GM19463 (cell line): ENCODE measurements at regions not wholly inside any gene's neighbourhood (a gene's known extent, or its start where the extent isn't known, plus 50 kb on each side); places are given as distances from the start of the nearest gene placed in this dataset.
"Not testable (repeated sequence)": the region's sequence is repeated elsewhere in the genome, so short reads cannot be mapped to it uniquely, and the experiment has no call there.

ENCODE experiments used
- ATAC-seq: cut with Tn5 transposase; IDR thresholded peaks from one replicate; pipeline ENCODE4 v1.9.1; 2021; ENCODE audit warnings: mild to moderate bottlenecking, moderate library complexity; ENCODE audit not compliant: unreplicated experiment

DNA sequence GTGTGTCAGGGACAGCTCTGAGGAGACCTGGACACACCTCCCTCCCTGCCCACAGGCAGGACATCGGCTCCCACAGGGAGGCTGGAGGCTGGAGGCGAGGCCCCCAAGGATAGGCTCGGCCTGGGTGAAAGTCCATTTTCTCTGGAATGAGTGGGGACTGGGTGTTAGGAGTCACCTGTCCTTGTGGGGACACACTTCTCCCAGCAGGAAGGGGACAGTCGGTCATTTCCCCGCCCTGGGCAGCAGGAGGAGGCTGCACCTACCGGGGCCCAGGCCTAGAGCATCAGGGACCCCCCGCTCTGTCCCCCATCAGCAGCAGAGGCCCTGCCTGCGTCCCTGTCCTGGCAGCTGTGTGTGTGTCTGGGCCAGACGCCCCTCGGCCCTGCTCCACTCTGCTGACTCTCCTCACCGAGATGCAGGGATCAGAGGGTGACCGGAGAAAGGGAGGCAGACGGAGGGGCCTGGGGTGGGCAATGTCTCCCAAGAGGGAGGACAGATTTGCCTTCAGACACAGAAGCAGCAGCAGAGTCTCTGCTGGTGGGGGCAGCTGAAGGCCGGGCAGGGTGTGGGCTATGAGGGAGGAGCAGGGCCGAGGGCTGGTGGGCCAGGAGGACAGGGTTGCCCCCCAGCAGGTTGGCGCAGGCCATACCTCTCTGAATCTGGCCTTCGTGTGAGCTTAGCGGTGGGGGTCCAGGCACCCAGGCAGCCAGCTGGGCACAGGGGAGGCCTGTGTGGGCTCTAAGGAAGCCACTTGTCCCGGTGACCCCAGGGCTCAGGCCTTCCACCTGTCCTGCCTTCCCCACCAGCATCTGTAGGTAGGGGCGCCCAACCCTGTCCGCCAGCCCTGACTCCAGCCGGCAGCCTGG lies 125.7 kb upstream of the NKX1-1 start:
- no peak for ATAC-seq

DNA sequence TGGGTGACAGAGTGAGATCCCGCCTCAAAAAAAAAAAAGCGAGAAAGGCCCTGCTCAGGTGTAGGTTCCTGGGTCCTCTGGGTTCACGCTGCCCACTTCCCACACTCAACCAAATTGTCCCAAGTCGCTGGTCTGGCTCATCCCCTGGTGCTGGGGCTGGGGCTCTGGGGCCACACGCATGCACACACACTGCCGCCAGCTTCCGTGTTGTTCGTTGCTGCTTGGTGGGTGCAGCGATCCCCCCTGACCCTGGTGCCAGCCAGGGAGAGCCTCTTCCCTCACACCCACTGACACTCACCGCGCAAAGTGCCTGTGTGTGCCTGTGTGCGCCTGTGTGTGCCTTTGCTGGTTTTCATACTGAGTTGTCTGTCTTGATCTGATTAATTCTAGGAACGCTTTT lies 124.1 kb upstream of the NKX1-1 start:
- no peak for ATAC-seq

DNA sequence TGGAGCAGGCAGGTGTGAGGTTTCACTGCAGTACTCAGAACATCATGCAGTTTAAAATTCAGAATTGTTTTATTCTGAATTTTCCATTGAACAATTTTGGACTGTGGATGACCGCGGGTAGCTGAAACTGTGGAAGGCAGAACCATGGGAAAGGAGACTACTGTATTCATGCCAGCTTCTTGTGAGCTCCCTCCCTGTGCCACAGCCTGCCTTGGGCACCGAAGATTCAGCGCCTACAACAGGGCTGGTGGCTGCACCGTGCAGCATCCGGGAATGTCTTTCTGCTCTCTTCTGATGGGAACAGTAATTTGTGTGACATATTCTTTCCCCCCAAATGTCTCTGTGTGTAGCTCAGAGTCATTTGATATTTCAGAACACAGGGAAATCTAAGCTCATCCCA lies 118.5 kb upstream of the NKX1-1 start:
- no peak for ATAC-seq

DNA sequence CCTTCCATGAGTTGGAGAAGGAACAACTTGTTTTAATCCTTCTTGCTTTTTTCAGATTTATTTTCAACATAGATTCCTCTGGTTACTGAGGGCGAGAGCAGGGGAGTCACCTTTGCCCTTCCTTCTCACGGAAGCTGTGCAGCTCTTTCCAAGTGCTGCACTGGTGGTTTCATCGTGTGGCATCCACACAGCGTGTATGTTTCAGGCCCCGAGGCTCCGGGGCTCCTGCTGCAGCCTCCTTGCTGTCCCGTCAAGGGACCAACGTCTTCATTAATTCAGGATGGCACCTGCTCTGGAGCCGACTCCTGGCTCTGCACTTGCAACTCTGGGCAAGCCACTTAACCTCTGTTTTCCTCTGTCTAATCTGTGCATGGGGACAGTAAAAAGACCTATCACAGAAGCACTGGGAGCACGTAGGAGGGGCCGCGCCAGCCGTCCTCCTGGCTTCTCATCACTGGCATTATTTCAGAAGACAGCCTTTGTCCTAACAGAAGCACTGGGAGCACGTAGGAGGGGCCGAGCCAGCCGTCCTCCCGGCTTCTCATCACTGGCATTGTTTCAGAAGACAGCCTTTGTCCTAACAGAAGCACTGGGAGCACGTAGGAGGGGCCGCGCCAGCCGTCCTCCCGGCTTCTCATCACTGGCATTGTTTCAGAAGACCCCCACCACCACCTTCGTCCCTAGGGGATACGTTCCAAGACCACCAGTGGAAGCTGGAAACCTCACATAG lies 117.8 kb upstream of the NKX1-1 start:
- ATAC-seq: no peak

DNA sequence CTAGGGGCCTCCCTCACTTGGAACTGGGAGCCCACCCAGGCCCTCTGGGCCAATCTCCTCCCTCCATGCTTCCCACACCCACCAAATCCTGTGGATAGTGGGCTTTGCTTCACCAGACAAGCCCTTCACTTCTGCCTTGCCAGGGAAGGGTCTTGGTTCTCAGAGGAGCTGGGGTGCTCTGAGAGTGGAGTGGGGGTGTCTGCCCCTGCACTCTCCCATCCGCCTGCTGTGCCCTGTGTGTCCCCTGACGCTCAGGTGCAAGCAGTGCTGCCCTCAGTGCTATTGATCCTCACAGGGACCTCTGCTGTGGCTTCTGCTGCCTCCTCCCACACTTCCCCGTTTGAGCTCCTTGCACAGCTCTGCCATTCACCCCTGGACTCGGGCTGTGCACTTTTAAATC lies 117.3 kb upstream of the NKX1-1 start:
- ATAC-seq: no peak

DNA sequence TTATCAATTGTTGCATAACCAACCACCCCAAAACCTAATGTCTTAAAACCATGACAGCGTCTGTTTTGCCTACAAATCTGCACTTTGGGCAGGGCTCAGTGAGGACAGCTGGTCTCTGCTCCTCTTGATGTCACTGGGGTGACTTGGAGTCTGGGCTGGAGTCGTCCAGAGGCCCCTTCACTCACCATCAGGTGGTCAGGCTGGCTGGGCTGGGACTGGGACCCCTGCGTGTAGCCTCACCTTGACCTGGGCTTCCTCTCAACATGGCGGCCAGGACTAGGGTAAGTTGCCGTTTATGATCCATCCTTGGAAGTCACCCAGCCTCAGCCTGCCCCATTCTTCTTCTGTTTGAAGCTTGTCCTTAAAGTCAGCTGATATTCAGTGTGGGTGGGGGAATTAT lies 116.8 kb upstream of the NKX1-1 start:
- ATAC-seq: no peak

DNA sequence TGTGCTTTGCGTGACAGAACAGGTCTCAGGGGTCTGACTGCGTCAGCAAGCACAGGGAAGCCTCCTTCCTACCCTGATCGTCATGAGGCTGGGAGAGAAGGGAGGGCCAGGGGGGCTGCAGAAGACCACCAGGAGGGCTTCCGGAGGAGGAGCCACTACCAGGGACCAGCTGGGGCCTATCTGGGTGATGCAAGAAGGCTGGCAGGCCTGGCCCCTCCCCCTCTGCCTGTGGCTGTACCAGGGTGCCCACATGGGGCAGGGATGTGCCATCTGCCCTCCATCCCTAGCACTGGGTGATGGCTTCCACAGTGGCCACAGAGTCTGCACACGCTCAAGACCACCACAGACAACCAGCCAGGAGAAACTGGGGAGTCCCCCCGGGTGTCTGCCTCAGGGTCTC lies 116.4 kb upstream of the NKX1-1 start:
- no peak for ATAC-seq

DNA sequence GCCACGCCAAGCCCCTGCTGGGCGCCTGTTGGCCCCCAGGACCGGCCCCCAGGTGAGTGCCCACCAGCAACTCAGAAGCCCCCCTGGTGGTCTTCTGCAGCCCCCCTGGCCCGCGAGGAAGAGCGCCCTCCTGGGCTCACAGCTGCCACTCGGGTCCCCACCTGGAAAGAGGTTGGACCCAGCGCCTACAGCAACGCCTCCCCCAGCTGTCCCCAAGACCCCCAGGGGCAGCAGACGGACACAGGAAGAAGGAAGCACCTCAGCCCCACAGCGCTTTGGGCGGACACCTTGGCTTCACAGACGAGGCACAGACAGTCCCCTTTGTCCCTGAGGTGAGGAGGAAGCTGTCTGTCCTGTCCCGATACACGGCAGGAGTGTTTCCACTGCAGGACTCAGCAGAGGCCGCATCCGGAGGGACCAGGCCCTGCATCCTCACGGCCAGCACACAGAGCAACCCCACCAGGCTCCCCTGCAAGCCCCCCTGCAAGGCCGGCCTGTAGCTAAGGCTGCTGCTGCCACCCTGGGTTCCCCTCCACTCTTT lies 115.6 kb upstream of the NKX1-1 start:
- ATAC-seq: no peak

DNA sequence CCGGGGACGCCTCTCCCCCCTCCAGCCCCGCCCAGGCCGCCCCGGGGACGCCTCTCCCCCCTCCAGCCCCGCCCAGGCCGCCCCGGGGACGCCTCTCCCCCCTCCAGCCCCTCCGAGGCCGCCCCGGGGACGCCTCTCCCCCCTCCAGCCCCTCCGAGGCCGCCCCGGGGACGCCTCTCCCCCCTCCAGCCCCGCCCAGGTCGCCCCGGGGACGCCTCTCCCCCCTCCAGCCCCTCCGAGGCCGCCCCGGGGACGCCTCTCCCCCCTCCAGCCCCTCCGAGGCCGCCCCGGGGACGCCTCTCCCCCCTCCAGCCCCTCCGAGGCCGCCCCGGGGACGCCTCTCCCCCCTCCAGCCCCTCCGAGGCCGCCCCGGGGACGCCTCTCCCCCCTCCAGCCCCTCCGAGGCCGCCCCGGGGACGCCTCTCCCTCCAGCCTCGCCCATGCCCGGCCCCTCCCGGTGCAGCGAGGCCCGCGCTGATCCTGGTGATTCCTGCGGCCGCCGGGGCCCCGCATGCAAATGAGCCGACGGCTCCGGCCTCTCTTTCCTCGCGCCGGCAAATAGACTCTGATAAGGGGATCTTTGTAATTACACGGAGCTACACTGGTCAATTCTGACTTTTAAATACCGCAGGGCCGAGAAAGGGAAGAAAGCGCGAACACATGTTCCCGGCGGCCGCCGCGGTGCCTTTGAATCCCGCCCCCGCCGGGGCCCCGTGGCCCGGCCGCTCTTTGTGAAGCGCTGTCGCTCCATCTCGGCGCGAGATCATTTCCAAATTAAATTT lies 114.7 kb upstream of the NKX1-1 start:
- ATAC-seq: not testable (repeated sequence)

DNA sequence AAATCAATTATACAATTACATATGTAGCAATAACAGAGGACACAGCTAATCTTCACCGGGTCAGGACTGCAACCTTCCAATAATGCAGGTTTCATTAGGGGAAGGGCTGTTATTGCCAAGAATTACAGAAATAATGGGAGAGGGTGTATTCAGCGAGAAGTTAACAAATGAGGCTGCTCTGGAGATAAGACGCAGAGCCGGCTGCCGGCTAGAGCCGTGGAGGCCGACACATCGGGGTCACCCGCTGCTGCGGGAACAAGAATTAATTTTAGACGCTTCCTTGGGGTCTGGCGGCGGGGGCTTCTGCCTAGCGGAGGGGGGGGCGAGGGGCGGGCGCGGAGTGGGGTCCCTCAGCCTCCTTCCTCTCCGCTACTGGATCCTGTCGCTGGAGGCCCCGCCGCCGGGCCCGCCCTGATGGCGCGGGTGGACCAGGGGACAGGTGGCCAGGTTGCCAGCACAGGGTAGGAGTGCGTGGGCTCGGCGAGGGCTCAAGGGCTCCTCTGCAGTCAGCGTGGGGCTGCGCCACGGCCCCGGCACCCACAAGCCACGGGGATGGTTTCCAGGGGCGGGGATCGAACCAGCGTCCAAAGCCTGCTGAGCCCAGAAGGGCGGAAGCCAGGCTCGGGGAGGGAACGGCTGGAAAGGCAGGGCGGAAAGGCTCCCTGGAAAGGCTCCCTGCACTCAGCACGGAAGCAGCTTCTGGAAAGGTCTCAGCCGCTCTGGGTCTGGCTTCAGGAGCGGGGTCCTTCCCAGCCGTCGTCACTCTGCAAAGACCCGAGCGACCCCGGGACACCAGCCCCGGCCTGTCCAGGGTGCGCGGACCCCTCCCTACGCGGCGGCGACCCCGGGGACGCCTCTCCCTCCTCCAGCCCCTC lies 113.8 kb upstream of the NKX1-1 start:
- ATAC-seq: no peak

DNA sequence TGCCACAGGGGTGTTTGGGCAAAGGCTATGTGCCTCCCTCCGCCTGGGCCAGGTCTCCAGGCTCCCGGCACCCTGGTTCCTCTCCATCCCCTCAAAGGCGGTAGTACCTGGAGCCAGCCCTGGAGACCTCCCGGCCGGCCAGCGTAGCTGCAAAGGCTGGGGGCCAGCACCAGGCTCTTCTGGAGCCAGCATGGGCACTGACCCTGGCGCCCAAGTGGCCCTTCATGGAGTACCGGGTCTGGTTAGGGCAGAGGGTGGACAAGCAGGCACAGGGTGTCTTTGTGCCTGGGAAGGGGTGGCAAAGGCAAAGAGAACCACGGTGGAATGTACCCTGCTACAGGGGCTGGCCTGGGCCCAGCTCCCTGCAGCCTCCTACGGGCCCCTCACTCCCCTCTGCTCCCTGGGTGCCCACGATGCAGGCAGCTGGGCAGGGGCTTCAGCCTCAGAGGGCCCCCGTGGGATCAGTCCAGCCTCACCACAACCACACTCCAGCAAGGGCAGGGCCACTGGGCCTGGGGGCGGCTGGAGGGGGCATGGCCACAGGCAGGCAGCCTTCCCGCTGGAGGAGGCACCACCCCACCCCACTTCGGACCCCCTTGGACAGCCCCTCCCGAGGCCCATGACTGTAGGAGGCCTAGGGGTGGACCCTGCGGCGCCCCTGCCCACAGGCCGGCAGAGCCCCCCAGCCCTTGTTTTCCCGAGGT lies 112.9 kb upstream of the NKX1-1 start:
- ATAC-seq: no peak

DNA sequence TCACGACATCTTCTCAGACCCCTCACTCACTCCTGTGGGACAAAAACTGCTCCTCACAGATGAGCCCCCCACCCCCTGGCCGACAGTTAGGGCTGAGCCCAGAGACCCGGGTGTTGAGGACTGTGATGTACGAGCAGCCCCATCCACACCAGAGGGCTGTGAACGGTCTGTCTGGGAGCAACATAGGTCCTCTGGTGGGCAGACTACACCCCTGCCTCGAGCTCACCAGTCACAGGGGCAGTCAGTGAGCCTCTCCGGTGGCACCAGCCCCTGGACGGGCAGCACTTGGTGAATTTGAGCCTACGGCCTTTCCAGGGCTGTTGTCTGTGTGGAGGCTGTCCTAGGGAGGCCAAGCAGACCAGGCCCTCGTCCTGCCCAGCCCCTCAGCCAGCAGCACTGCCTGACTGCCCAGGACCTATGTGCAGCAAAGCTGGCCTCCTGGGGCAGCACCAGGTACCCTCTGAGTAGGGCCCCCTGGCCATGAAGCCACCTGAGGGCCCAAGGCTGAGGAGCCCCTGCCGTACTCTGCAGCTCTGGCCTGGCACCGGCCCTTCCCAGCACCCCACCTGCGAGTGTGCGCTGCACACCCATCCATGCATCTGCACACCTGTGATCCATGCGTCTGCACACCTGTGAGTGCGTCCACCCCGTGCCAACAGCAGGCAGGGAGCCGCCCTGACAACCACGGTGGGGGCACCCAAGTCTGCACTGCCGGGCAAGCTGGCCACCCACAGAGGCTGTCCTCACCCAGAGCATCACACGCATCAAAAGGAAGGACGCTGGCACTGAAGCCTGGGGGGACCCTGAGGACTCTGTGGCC lies 111.6 kb upstream of the NKX1-1 start:
- no peak for ATAC-seq

DNA sequence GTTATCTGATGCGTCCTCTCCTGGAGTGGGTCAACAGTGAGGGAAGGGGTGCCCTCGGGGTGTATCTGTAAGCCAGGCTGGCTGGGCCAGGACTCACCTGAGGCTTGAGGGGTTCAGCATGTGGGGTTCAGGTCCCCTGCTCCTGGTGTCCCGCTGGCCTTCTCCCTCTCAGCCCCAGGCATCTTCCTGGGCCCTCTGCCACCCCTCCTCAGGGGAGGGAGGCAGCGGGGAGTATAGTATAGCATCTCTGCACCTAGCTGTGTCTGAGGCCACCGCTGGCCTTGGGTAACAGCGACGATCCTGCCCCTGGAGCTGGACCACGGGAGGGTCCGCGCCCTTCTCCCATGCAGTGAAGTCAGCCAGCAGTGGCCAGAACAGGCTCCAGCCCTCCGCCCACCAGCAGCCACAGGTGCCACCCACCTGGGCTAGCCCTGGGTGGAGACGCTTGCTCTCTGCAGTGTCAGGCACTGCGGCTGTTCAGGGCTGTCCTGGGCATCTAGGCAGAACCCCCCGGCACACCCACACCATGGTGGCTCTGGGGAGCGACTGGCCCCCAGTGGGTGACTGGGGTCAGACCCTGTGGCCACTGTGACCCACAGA lies 110.7 kb upstream of the NKX1-1 start:
- ATAC-seq: no peak

DNA sequence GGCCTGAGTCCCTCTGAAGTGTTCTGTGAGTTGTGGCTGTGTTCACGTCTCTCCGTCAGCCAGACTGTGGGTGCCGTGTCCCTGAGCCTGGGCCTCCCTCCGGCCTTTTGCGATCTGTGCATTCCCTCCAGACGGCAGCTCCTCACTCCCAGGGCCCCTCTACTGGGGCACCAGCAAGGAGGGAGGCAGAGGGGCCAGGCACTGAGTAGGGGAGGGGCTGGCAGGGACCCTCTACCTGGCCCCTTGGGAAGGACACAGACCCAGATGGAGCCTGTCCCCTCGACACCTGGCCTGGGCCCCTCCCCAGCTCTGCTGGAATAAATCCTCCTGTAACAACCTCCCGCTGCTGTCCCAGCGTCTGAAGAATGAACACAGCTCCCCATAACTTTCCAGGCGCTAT lies 110.0 kb upstream of the NKX1-1 start:
- no peak for ATAC-seq

DNA sequence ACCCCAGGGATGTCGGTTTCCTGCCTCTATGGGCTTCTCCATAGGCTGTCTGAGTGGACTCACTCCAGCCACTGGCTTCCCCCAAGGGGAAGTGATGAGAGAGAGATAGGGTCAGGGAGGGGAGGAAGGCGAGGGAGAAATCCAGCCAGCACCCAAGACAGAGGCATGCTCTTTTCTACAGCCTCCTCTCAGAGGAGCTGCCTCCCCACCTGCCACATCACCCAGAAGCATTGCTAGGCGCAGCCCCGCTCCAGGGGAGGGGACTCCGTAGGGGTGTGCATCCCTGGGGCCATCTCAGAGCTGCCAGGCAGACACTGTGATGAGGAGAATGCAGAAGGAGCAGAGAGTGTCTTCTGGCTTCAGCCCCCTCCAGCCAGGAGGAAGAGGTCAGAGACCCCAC lies 109.5 kb upstream of the NKX1-1 start:
- no peak for ATAC-seq

DNA sequence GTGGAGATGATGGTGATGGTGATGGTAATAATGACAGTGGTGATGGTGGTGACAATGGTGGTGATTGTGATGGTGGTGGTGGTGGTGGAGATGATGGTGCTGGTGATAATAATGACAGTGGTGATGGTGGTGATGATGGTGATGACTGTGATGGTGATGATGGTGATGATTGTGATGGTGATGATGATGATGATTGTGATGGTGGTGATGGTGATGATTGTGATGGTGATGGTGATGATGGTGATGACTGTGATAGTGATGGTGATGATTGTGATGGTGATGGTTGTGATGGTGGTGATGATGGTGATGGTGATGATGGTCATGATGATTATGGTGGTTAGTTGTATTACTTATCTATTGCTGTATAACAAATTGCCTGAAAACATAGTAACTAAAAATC lies 108.9 kb upstream of the NKX1-1 start:
- ATAC-seq: no peak

DNA sequence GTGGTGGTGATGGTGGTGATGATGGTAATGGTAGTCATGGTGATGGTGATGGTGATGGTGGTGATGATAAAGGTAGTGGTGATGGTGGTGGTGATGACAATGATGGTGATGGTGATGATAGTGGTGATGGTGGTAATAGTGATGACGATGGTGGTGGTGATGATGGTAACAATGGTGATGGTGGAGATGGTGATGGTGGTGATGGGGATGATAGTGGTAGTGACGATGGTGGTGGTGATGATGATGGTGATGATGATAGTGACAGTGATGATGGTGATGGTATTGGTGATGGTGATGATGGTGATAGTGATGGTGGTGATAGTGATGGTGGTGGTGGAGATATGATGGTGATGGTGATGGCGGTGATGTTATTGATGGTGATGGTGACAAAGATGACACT lies 108.4 kb upstream of the NKX1-1 start:
- ATAC-seq: no peak

DNA sequence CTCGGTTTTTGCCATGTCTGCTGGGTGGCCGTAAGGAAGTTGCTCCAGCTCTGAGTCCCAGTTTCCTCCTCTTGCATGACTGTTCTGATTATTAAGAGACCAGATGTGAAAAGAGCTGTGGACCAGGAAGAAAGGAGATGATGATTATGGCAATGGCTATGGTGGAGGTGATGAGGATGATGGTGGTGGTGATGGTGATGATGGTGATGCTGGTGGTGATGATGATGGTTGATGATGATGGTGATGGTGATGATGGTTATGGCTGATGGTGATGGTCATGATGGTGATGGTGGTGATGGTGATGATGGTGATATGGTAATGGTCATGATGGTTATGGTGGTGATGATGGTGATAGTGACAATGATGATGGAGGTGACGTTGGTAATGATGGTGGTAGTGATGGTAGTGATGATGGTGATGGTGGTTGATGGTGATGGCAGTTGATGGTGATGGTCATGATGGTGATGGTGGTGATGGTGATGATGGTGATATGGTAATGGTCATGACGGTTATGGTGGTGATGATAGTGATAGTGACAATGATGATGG lies 107.8 kb upstream of the NKX1-1 start:
- ATAC-seq: no peak
